ENCODE measurements at regions not wholly inside any gene's neighbourhood (a gene's known extent, or its start where the extent isn't known, plus 50 kb on each side); places are given as distances from the start of the nearest gene placed in this dataset.

GRCh38 chr18:78495550-78495949 is 484.1 kb upstream of the SALL3 start:
- TF ChIP-seq MXI1 (conservative IDR thresholded peaks at IDR 0.05; ENCODE audit: poor library complexity, severe bottlenecking) = no peak
- no peak for TF ChIP-seq CTCF (IDR thresholded peaks at IDR 0.05; ENCODE audit: poor library complexity, severe bottlenecking)
- no peak for TF ChIP-seq EZH2 (IDR thresholded peaks at IDR 0.05; ENCODE audit: borderline replicate concordance, insufficient read depth, low read length, poor library complexity, severe bottlenecking)
- TF ChIP-seq, protein P1, sequence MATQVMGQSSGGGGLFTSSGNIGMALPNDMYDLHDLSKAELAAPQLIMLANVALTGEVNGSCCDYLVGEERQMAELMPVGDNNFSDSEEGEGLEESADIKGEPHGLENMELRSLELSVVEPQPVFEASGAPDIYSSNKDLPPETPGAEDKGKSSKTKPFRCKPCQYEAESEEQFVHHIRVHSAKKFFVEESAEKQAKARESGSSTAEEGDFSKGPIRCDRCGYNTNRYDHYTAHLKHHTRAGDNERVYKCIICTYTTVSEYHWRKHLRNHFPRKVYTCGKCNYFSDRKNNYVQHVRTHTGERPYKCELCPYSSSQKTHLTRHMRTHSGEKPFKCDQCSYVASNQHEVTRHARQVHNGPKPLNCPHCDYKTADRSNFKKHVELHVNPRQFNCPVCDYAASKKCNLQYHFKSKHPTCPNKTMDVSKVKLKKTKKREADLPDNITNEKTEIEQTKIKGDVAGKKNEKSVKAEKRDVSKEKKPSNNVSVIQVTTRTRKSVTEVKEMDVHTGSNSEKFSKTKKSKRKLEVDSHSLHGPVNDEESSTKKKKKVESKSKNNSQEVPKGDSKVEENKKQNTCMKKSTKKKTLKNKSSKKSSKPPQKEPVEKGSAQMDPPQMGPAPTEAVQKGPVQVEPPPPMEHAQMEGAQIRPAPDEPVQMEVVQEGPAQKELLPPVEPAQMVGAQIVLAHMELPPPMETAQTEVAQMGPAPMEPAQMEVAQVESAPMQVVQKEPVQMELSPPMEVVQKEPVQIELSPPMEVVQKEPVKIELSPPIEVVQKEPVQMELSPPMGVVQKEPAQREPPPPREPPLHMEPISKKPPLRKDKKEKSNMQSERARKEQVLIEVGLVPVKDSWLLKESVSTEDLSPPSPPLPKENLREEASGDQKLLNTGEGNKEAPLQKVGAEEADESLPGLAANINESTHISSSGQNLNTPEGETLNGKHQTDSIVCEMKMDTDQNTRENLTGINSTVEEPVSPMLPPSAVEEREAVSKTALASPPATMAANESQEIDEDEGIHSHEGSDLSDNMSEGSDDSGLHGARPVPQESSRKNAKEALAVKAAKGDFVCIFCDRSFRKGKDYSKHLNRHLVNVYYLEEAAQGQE (IDR thresholded peaks at IDR 0.05; ENCODE audit: borderline replicate concordance) = no peak
- TF ChIP-seq TAF1 (IDR thresholded peaks at IDR 0.05; ENCODE audit: low read depth) = no peak
- TF ChIP-seq EP300 (conservative IDR thresholded peaks at IDR 0.05; ENCODE audit: poor library complexity, severe bottlenecking) = no peak
